T1000 (cell line): ENCODE measurements at regions not wholly inside any gene's neighbourhood (a gene's known extent, or its start where the extent isn't known, plus 50 kb on each side); places are given as distances from the start of the nearest gene placed in this dataset.
"Not testable (repeated sequence)": the region's sequence is repeated elsewhere in the genome, so short reads cannot be mapped to it uniquely, and the experiment has no call there.

Experiments
- DNase-seq: peaks from one replicate; lab custom pipeline; 2025; ENCODE audit warnings: mixed read lengths; lab: John Stamatoyannopoulos, UW

DNA sequence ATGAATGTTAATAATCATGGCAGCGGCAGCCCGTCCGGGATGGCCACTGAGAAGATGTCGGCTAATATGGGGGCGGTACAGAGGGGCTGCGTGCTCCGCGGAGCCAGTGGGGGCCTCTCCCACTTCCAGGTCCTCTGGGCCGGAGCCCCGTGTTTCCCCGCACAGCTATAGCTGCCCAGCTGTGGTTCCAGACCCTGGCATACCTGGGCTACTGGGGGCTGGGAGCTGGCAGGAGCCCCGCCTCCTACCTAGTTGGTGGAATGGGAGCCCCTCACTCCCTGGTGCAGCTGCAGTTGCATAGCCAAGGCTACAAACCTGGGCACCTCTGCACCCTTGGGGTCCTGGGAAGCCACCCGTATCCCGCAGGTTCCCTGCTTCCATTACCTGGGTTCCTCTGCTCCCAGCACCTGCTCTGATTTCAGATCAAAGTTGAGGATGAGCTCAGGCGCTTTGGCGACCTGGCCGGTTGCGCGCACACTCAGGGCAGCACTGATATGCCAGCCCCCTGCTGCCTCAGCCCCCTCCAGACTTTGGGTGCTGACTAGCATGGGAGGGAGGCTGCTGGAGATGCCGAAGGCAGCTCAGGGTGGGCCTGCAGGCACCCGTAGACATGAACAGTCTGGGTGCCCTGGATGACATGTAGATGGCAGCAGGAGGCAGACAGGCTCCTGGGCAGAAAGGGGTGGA, 236.5 kb upstream of the SEMA3D start:
- DNase-seq, result no peak

- DNase-seq, result no peak
Measured at GRCh38 chr7:85415743-85416142, 228.9 kb upstream of the SEMA3D start.

DNA sequence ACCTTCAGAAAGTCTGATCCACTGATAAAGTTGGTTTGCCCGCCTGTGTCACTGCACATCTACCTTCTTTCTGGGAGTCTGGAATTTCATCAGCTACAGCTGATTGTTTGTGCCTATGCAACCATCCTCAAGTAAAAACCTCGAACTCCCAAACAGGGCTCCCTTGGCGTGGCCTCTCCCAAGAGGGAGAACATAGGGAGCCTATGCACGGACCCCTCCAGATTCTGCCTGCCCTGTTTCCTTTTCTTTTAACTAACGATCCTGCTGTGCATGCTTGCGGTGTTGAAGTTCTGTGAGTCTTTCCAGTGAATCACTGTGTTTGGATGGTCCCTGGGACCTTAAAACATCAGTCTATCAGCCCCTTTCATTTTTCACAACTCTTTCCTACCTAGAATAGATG, 226.9 kb upstream of the SEMA3D start:
- no peak for DNase-seq

- no peak for DNase-seq
Measured at GRCh38 chr7:85412912-85413311, 226.1 kb upstream of the SEMA3D start.

DNA sequence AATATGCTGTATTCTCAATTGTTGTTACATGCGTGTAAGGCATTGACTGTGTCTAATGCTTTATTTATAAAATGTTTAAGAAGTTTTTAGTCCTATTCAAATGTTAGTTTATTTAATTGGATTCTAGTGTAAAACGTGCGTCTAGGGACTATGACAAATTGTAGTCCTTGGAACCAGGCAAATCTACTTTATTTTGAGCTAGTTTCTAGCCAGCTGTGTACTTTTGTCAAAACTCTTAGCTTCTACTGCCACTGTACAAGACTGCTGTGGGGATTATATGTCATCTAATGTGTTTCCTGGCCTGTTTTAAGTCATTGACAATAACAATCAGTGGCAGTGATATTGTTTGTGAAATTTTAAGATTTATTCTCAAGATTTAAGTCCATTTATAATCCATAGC, 220.5 kb upstream of the SEMA3D start:
- no peak for DNase-seq

DNA sequence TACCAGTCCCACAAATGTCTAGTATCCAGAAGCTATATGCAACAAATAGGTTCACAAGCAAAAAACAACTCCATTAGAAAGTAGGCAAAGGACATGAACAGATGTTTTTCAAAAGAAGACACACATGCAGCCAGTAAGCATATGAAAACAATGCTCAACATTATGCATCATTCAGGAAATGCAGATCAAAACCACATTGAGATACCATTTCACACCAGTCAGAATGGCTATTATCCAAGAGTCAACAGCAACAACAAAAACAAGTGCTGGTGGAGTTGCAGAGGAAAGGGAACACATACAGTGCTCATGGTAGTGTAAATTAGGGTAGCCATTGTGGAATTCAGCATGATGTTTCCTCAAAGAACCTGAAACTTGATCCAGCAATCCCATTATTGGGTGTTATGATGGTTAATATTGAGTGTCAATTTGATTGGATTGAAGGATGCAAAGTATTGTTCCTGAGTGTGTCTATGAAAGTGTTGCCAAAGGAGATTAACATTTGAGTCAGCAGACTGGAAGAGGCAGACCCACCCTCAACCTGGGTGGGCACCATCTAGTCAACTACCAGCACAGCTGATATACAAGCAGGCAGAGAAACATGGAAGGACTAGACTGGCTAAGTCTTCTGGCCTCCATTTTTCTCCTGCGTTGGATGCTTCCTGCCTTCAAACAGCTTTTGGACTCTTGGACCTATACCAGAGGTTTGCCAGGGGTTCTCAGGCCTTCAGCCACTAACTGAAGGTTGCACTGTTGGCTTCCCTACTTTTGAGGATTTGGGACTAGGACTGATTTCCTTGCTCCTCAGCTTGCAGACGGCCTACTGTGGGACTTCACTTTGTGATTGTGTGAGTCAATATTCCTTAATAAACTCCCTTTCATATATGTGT, 218.4 kb upstream of the SEMA3D start:
- no peak for DNase-seq

GRCh38 chr7:85396676-85397075, 209.8 kb upstream of the SEMA3D start:
- DNase-seq, result no peak

DNA sequence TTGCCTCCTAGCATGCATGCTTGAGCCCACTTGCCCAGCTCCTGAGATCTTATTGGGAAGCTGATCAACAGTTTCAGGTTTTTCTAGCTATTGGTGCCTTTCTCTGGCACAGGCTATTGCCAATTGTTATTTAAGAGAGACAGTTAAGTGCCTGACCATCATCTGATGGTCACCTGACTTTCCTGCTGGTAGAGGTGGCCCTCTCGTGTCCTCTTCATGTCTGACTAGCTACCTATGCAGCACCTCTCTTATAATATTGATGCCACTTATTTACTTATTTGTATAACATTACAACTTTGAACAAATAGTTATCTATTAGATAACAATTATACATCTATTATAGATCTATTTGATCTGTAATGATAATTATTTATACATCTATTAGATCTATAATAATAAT, 205.9 kb upstream of the SEMA3D start:
- DNase-seq, result no peak

- DNase-seq, result no peak
Measured at GRCh38 chr7:85392326-85392725, 205.5 kb upstream of the SEMA3D start.

- DNase-seq, result no peak
Measured at GRCh38 chr7:85386460-85386859, 199.6 kb upstream of the SEMA3D start.

DNA sequence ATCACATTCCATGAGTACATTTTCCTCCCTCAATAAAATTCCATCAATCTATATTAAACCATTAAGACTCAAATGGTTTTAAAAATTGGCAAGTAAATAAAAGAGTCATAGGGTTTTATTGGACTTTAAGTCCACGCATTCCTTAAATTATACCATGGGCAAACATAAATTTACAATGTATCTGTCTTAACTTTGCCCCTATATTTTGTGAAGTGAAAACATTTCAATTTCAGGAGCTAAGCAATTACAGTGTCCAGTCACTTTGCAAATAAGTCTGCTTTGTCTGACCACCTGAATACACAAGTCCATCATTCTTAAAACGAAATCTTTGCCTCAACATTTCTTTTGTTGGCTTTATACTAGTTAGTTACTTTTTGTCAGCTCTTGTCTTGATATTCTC, 197.5 kb upstream of the SEMA3D start:
- DNase-seq, result no peak

GRCh38 chr7:85381212-85381611, 194.4 kb upstream of the SEMA3D start:
- DNase-seq, result no peak

GRCh38 chr7:85376589-85376988, 189.7 kb upstream of the SEMA3D start:
- no peak for DNase-seq

DNA sequence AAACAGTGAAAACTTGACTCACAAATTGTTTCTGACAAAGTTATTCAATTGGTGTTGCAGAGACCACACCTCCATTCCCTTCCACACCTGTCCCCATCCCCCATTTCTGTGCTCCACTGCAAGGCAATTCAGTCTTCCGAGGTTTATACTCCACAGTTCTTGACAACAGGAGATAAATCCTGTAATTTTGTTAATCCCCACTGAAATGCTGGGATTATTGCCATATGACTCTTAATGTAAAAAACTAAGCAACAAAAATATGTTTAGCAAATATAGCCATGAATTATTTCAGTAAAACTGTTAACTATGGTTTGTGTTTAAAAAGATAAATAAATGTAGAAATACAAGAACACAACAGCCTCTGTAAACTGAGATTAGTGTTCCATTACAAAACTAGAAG, 170.1 kb upstream of the SEMA3D start:
- DNase-seq, result no peak

- no peak for DNase-seq
Measured at GRCh38 chr7:85343484-85343883, 156.6 kb upstream of the SEMA3D start.

GRCh38 chr7:85342781-85343180, 155.9 kb upstream of the SEMA3D start:
- no peak for DNase-seq

DNA sequence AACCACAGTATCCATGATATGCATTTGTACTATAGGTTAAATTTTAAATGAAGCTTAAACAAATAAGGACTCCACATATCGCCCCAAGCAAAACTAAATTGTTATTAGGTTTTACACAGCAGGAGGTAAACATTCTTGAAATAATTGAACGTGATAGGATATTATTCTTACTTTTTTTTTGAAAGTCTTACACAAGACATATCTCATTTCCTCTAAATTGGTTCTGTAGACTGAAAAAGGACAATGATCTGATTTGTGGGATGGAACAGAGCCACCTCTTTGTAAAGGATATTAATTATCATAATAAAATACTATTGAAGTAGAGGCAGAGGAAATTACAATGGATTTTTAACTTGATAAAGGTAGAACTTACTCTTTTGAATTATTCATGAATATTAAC, 155.1 kb upstream of the SEMA3D start:
- no peak for DNase-seq

DNA sequence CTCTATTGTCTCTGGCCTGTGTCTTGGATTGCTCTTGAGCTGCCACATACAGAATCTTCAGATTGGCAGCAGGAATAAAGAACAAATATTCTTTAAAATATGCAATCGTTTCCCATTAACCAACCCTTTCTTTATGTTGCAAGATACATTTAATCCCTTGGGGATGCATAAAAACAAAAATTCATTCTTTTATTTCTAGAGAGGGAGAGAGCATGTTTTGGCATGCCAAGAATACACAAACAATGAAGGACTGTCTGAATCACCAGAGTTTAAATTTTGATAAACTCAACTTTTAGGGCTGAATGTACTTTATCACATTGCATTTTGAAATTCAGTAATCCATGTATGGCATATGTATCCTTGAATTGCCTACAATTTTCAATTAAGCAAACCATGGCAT, 154.3 kb upstream of the SEMA3D start:
- no peak for DNase-seq

- DNase-seq, result no peak
Measured at GRCh38 chr7:85336086-85336485, 149.2 kb upstream of the SEMA3D start.

DNA sequence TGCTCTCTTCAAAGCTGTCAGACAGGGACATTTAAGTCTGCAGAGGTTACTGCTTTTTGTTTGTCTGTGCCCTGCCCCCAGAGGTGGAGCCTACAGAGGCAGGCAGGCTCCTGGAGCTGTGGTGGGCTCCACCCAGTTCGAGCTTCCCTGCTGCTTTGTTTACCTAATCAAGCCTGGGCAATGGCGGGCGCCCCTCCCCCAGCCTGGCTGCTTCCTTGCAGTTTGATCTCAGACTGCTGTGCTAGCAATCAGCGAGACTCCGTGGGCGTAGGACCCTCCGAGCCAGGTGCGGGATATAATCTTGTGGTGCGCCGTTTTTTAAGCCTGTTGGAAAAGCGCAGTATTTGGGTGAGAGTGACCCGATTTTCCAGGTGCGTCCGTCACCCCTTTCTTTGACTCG, 148.3 kb upstream of the SEMA3D start:
- DNase-seq, result not testable (repeated sequence)

DNA sequence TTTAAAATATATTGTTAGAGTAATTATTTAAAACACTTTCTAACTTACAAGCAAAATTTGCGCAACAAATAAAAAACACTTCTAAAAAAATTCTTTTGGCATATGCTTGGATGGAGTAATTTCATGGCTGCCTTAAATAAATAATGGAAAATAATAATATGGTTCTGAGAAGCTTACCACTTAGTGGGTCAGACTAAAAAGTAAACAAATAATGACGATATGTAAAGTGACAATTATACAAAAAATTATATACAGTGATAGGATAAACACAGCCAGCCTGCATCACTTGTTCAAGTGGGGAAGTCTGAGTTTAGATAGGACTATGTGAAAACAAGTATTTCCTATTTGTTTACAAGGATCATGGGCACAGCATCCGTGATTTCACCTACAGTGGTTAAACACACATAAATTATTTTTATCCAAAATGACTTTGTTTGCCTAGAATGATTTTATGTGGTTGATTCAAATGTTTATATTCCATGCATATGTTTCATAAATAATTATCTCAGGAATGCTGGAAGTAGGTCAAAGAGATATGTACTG, 141.7 kb upstream of the SEMA3D start:
- DNase-seq, result no peak

DNA sequence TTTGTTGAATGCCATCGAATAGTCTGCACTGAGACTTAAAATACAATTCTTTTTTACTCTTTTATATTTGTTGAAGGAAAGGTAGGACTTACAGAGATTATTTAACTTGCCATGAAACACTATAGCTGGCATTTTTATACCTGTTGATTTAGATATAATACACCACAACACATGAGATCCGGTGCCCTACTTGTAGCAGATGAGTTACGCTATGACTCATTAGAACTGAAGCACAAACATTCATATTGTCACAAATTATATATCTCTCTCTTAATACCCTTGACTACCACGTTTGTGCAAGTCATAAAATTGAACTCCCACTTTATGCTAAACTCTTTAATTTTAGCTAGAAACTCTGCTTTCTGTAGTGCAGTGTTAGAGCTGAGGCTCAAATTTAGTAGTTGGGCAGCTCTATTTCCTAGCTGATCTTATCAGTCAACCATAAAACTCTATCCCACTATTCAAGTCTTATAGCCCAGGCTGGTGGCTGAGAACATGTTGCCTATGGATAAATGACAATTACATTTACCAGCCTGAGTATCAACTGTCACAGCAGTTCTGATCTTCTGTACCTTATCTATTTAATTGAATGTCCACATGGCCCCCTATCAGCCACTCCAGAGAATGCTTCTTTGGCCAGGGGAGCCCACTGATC, 137.4 kb upstream of the SEMA3D start:
- no peak for DNase-seq

GRCh38 chr7:85322252-85322651, 135.4 kb upstream of the SEMA3D start:
- DNase-seq, result peak; percentile 24
